ENCODE measurements at regions not wholly inside any gene's neighbourhood (a gene's known extent, or its start where the extent isn't known, plus 50 kb on each side); places are given as distances from the start of the nearest gene placed in this dataset.
"Not testable (repeated sequence)": the region's sequence is repeated elsewhere in the genome, so short reads cannot be mapped to it uniquely, and the experiment has no call there.

GRCh38 chr3:178103140-178103539 is 433.1 kb upstream of the KCNMB2 start:
- no peak for DNase-seq
- no peak for ATAC-seq
- no peak for TF ChIP-seq CTCF (IDR thresholded peaks at IDR 0.05)
- H3K4me1 ChIP-seq = no peaks in the 10 kb centered on the region
- H3K27ac ChIP-seq = no peak overlapping the region
- H3K36me3 ChIP-seq (ENCODE audit: insufficient read depth in 1 of 2, low read depth in 1 of 2) = no peaks in the 10 kb centered on the region
- H3K27me3 ChIP-seq (ENCODE audit: insufficient read depth in 3 of 3, low read length in 2 of 3) = no peaks in the 10 kb centered on the region
- no peaks in the 10 kb centered on the region for H3K9me3 ChIP-seq
- WGBS, 3 donors = 56 to 78% (median 73%) methylated on average over 2 of the region's 2 CpGs
- no peak overlapping the region for H3K4me3 ChIP-seq
- intact Hi-C loops (cut with DNase I) = no loop called here

GRCh38 chr3:178107804-178108203 is 428.4 kb upstream of the KCNMB2 start:
- no peak overlapping the region for H3K4me3 ChIP-seq
- TF ChIP-seq CTCF (IDR thresholded peaks at IDR 0.05) = no peak
- no peaks in the 10 kb centered on the region for H3K4me1 ChIP-seq
- H3K9me3 ChIP-seq = no peaks in the 10 kb centered on the region
- WGBS, 3 donors = 90 to 92% (median 92%) methylated on average over 2 of the region's 2 CpGs
- no peak for DNase-seq
- intact Hi-C loops (cut with DNase I) = no loop called here
- no peak overlapping the region for H3K27ac ChIP-seq
- no peaks in the 10 kb centered on the region for H3K27me3 ChIP-seq (ENCODE audit: insufficient read depth in 3 of 3, low read length in 2 of 3)
- H3K36me3 ChIP-seq (ENCODE audit: insufficient read depth in 1 of 2, low read depth in 1 of 2) = no peaks in the 10 kb centered on the region
- ATAC-seq = no peak

GRCh38 chr3:178109691-178110090 is 426.5 kb upstream of the KCNMB2 start:
- no peak for TF ChIP-seq CTCF (IDR thresholded peaks at IDR 0.05)
- WGBS, 3 donors = 76 to 77% (median 76%) methylated on average over 2 of the region's 2 CpGs
- Histone ChIP-seq H3K36me3 (ENCODE audit: insufficient read depth in 1 of 2, low read depth in 1 of 2) (no peaks in the 10 kb centered on the region), H3K4me3 (no peak overlapping the region), H3K27me3 (ENCODE audit: insufficient read depth in 3 of 3, low read length in 2 of 3) (no peaks in the 10 kb centered on the region), H3K27ac (no peak overlapping the region), H3K4me1 (no peaks in the 10 kb centered on the region), H3K9me3 (no peaks in the 10 kb centered on the region)
- ATAC-seq (no peak), DNase-seq (no peak)
- intact Hi-C loops (cut with DNase I) = no loop called here

- Histone ChIP-seq H3K27ac (no peak overlapping the region), H3K9me3 (no peaks in the 10 kb centered on the region), H3K36me3 (ENCODE audit: insufficient read depth in 1 of 2, low read depth in 1 of 2) (no peaks in the 10 kb centered on the region), H3K4me1 (no peaks in the 10 kb centered on the region), H3K27me3 (ENCODE audit: insufficient read depth in 3 of 3, low read length in 2 of 3) (no peaks in the 10 kb centered on the region), H3K4me3 (no peak overlapping the region)
- ATAC-seq (peak in 1 of 4 donors; percentile 30), DNase-seq (no peak)
- TF ChIP-seq CTCF (IDR thresholded peaks at IDR 0.05) = no peak
- WGBS, 3 donors = 95 to 98% (median 95%) methylated on average over 6 of the region's 6 CpGs
- intact Hi-C loops (cut with DNase I) = no loop called here
Observed at GRCh38 chr3:178112134-178112533, 424.1 kb upstream of the KCNMB2 start.

GRCh38 chr3:178112552-178112951 is 423.7 kb upstream of the KCNMB2 start:
- WGBS, 3 donors = 98 to 100% (median 100%) methylated on average over 1 of the region's 1 CpG
- intact Hi-C loops (cut with DNase I); DNase-seq; H3K27me3 ChIP-seq (ENCODE audit: insufficient read depth in 3 of 3, low read length in 2 of 3); H3K4me3 ChIP-seq; H3K36me3 ChIP-seq (ENCODE audit: insufficient read depth in 1 of 2, low read depth in 1 of 2); ATAC-seq; H3K27ac ChIP-seq; H3K4me1 ChIP-seq; H3K9me3 ChIP-seq: not testable (repeated sequence)
